IMR-90 (cell line): ENCODE measurements at regions not wholly inside any gene's neighbourhood (a gene's known extent, or its start where the extent isn't known, plus 50 kb on each side); places are given as distances from the start of the nearest gene placed in this dataset.

Experiments used
- ATAC-seq: fragments of 200-7000 bp; cut with Tn5 transposase; 2 replicates; pipeline ENCODE4 v1.9.1; 2020; ENCODE audit warnings: low read depth, mild to moderate bottlenecking, moderate library complexity
- BruUV-seq: library from RNA; stranded (reverse); fragments of 400-500 nt; replicated peaks from 2 replicates; lab custom pipeline; 2021; lab: Mats Ljungman, UMichigan
- CTCF ChIA-PET: fragments of 300-600 bp; formaldehyde crosslinking; extraction: SDS; loops from one replicate; lab custom pipeline; 2021; ENCODE audit warnings: antibody characterized with exemption; lab: Yijun Ruan, JAX
- POLR2A ChIA-PET: fragments of 300-600 bp; sonication (Branson Sonifier 250); formaldehyde crosslinking; loops from one replicate; lab custom pipeline; 2022; ENCODE audit warnings: antibody characterized with exemption; ENCODE audit not compliant: unreplicated experiment; lab: Charles Lee
- DNase-seq: peaks from one replicate; pipeline ENCODE4 v3.0.0; 2013
- H2AFZ ChIP-seq: replicated peaks from 2 replicates; pipeline ENCODE3; 2013; ENCODE audit warnings: low read length, mild to moderate bottlenecking; ENCODE audit not compliant: poor library complexity
- H2AK5ac ChIP-seq: 2 replicates; pipeline ENCODE4 v1.6.1; 2013; ENCODE audit warnings: low read depth, low read length, inconsistent platforms
- H2AK9ac ChIP-seq: replicated peaks from 2 replicates; pipeline ENCODE3; 2013; ENCODE audit warnings: mild to moderate bottlenecking, low read depth, low read length, moderate library complexity; ENCODE audit not compliant: poor library complexity
- H2BK120ac ChIP-seq: 2 replicates; pipeline ENCODE4 v1.6.1; 2013; ENCODE audit warnings: low read depth, low read length, inconsistent platforms
- H2BK15ac ChIP-seq: 3 replicates; pipeline ENCODE4 v1.6.1; 2013; ENCODE audit warnings: low read depth, low read length, inconsistent platforms
- H2BK20ac ChIP-seq: 2 replicates; pipeline ENCODE4 v1.6.1; 2013; ENCODE audit warnings: low read depth, mild to moderate bottlenecking, inconsistent platforms, low read length, moderate library complexity
- H2BK5ac ChIP-seq: 2 replicates; pipeline ENCODE4 v1.6.1; 2013; ENCODE audit warnings: mild to moderate bottlenecking, low read depth, low read length, inconsistent platforms; ENCODE audit not compliant: poor library complexity, severe bottlenecking
- H3K14ac ChIP-seq: replicated peaks from 2 replicates; pipeline ENCODE4 v1.6.1; 2013; ENCODE audit warnings: low read depth, low read length, inconsistent platforms
- H3K18ac ChIP-seq: 2 replicates; pipeline ENCODE4 v1.6.1; 2013; ENCODE audit warnings: low read depth, low read length, control low read depth
- H3K23ac ChIP-seq: 2 replicates; pipeline ENCODE4 v1.6.1; 2013; ENCODE audit warnings: low read depth, low read length, inconsistent platforms
- H3K27ac ChIP-seq: 2 replicates; pipeline ENCODE4 v1.5.1; 2013; ENCODE audit warnings: mild to moderate bottlenecking, control low read depth, low read length; ENCODE audit not compliant: insufficient read depth
- H3K27me3 ChIP-seq: 2 replicates; pipeline ENCODE4 v1.6.1; 2013; ENCODE audit warnings: low read length; ENCODE audit not compliant: control insufficient read depth, insufficient read depth
- H3K36me3 ChIP-seq: 2 replicates; pipeline ENCODE4 v1.6.1; 2013; ENCODE audit warnings: low read length, mixed read lengths; ENCODE audit not compliant: control insufficient read depth, insufficient read depth
- H3K4ac ChIP-seq: 2 replicates; pipeline ENCODE4 v1.6.1; 2013; ENCODE audit warnings: low read depth, low read length, inconsistent platforms
- H3K4me1 ChIP-seq: 2 replicates; pipeline ENCODE4 v1.6.1; 2013; ENCODE audit warnings: low read length, mixed read lengths; ENCODE audit not compliant: control insufficient read depth, insufficient read depth
- H3K4me2 ChIP-seq: 2 replicates; pipeline ENCODE4 v1.6.1; 2013; ENCODE audit warnings: low read depth, mild to moderate bottlenecking, control low read depth, low read length, moderate library complexity
- H3K4me3 ChIP-seq: 2 replicates; pipeline ENCODE4 v1.5.1; 2013; ENCODE audit warnings: low read depth, mild to moderate bottlenecking, control low read depth, low read length, moderate library complexity; ENCODE audit not compliant: insufficient read depth
- H3K56ac ChIP-seq: 2 replicates; pipeline ENCODE4 v1.6.1; 2013; ENCODE audit warnings: low read length, inconsistent platforms; ENCODE audit not compliant: insufficient read depth; ENCODE audit errors: extremely low read depth
- H3K79me1 ChIP-seq, 2 experiments: 2 replicates each; pipeline ENCODE4 v1.6.1; 2013; ENCODE audit warnings: low read length in 2 of 2, inconsistent platforms in 1 of 2, low read depth in 1 of 2
- H3K9ac ChIP-seq: 2 replicates; pipeline ENCODE4 v1.6.1; 2013; ENCODE audit warnings: low read depth, low read length, control low read depth
- H3K9me1 ChIP-seq: 2 replicates; pipeline ENCODE4 v1.6.1; 2013; ENCODE audit warnings: low read length, inconsistent platforms; ENCODE audit not compliant: insufficient read depth
- H3K9me3 ChIP-seq: 2 replicates; pipeline ENCODE4 v1.6.1; 2013; ENCODE audit warnings: low read length; ENCODE audit not compliant: control insufficient read depth, insufficient read depth
- H4K20me1 ChIP-seq: 2 replicates; pipeline ENCODE4 v1.6.1; 2013; ENCODE audit warnings: low read length, inconsistent platforms; ENCODE audit not compliant: insufficient read depth
- H4K5ac ChIP-seq: 2 replicates; pipeline ENCODE4 v1.6.1; 2013; ENCODE audit warnings: mild to moderate bottlenecking, low read depth, low read length, control low read depth
- H4K8ac ChIP-seq, 2 experiments: 2 replicates each; pipeline ENCODE4 v1.6.1; 2013; ENCODE audit warnings: low read depth in 2 of 2, low read length in 2 of 2, control low read depth in 1 of 2, inconsistent platforms in 1 of 2
- H4K91ac ChIP-seq: 2 replicates; pipeline ENCODE4 v1.6.1; 2013; ENCODE audit warnings: low read depth, low read length, inconsistent platforms; ENCODE audit not compliant: insufficient read depth
- BHLHE40 ChIP-seq: fragments of 150-350 bp; IDR thresholded peaks from 2 replicates; pipeline ENCODE4 v1.6.1; 2016; ENCODE audit warnings: mild to moderate bottlenecking, low read depth, low read length
- CEBPB ChIP-seq: IDR thresholded peaks from 2 replicates; pipeline ENCODE4 v1.6.1; 2012; ENCODE audit warnings: low read depth, low read length, improper control_type of control experiment
- FOS ChIP-seq: fragments of 150-350 bp; IDR thresholded peaks from 2 replicates; pipeline ENCODE4 v1.6.1; 2016; ENCODE audit warnings: low read depth, low read length
- MAFK ChIP-seq: IDR thresholded peaks from 2 replicates; pipeline ENCODE4 v1.6.1; 2012; ENCODE audit warnings: low read depth, low read length, improper control_type of control experiment
- MAZ ChIP-seq: IDR thresholded peaks from 2 replicates; pipeline ENCODE4 v1.6.1; 2012; ENCODE audit warnings: low read depth, mild to moderate bottlenecking, low read length, improper control_type of control experiment, moderate library complexity, borderline replicate concordance
- MXI1 ChIP-seq: IDR thresholded peaks from 2 replicates; pipeline ENCODE4 v1.6.1; 2012; ENCODE audit warnings: low read depth, mild to moderate bottlenecking, low read length, moderate library complexity, borderline replicate concordance
- NFE2L2 ChIP-seq: fragments of 150-350 bp; IDR thresholded peaks from 2 replicates; pipeline ENCODE4 v1.6.1; 2016; ENCODE audit warnings: low read depth, mild to moderate bottlenecking, low read length
- POLR2A ChIP-seq: IDR thresholded peaks from 2 replicates; pipeline ENCODE4 v1.6.1; 2012; ENCODE audit warnings: mild to moderate bottlenecking, low read depth, low read length
- RAD21 ChIP-seq: IDR thresholded peaks from 2 replicates; pipeline ENCODE4 v1.6.1; 2012; ENCODE audit warnings: low read length, improper control_type of control experiment
- RFX5 ChIP-seq: IDR thresholded peaks from 2 replicates; pipeline ENCODE4 v1.8.0; 2012; ENCODE audit warnings: low read depth, mild to moderate bottlenecking, low read length, moderate library complexity
- USF2 ChIP-seq: fragments of 150-350 bp; IDR thresholded peaks from 2 replicates; pipeline ENCODE4 v1.6.1; 2017; ENCODE audit warnings: mild to moderate bottlenecking, antibody characterized with exemption, low read length, low read depth
- WGBS, 2 experiments: methylation state at CpG; one replicate each; pipeline versions ENCODE4 v1.1.5 to v1.1.7; 2013; ENCODE audit warnings: missing lambda C conversion rate in 2 of 2; ENCODE audit not compliant: insufficient read length in 1 of 2; ENCODE audit errors: extremely low coverage in 2 of 2; 5-methylcytosine and 5-hydroxymethylcytosine counted together
- dilution Hi-C: fragments of 300-500 bp; cut with HindIII; formaldehyde crosslinking; loops from one replicate; pipeline ENCODE4 v1.14.3; 2018; ENCODE audit warnings: low sequenced_read_pairs; ENCODE audit not compliant: unreplicated experiment
- in situ Hi-C: fragments of 300-500 bp; cut with MboI; formaldehyde crosslinking; loops from 3 replicates; pipeline ENCODE4 v1.14.3; 2019; ENCODE audit warnings: low sequenced_read_pairs, inconsistent platforms, mixed read lengths
- intact Hi-C: fragments of 100-400 bp; cut with micrococcal nuclease; formaldehyde crosslinking; loops from 2 replicates; pipeline ENCODE4 v1.10.0; 2022
- TF ChIP-seq, protein P1 (sequence below): conservative IDR thresholded peaks from 2 replicates; pipeline ENCODE4 v1.5.1; 2012; ENCODE audit warnings: mild to moderate bottlenecking, low read depth, low read length, improper control_type of control experiment

DNA sequence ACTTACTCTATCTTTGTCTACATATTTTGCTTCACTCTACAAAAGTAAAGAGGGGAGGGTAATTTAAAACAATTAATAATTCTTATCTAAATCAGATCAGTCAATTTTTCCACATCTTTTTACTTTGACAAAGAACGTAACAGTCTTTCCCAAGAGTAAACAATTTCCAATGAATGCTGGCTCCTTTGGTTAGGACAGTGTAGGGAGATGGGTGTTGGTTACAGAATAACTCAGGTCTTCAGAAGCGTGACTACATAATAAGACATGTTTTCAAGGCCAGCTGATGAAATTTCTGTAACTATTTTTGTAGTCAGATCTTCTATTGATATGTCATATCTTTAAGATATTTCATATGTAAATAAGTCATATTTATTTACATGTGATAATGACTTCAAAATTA lies 183.0 kb upstream of the CAND1 start:
- BruUV-seq = no TSS peak
- H2BK20ac ChIP-seq = no peak overlapping the region
- ChIA-PET POLR2A (no interaction called here), CTCF (interaction anchor here (0.6 kb wide), 1 partner anchor 51 kb away, joined by 3 read pairs; no protein-coding TSS in a partner anchor)
- in situ Hi-C loops = no loop called here
- H4K91ac ChIP-seq = no peak overlapping the region
- intact Hi-C loops = no loop called here
- no peaks in the 10 kb centered on the region for H3K9me1 ChIP-seq
- TF ChIP-seq CEBPB (no peak), MXI1 (no peak), FOS (no peak), USF2 (no peak), RFX5 (no peak), NFE2L2 (no peak), MAZ (no peak), BHLHE40 (no peak), MAFK (no peak), POLR2A (no peak), RAD21 (no peak)
- TF ChIP-seq, protein P1, sequence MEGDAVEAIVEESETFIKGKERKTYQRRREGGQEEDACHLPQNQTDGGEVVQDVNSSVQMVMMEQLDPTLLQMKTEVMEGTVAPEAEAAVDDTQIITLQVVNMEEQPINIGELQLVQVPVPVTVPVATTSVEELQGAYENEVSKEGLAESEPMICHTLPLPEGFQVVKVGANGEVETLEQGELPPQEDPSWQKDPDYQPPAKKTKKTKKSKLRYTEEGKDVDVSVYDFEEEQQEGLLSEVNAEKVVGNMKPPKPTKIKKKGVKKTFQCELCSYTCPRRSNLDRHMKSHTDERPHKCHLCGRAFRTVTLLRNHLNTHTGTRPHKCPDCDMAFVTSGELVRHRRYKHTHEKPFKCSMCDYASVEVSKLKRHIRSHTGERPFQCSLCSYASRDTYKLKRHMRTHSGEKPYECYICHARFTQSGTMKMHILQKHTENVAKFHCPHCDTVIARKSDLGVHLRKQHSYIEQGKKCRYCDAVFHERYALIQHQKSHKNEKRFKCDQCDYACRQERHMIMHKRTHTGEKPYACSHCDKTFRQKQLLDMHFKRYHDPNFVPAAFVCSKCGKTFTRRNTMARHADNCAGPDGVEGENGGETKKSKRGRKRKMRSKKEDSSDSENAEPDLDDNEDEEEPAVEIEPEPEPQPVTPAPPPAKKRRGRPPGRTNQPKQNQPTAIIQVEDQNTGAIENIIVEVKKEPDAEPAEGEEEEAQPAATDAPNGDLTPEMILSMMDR = no peak
- no peak overlapping the region for H3K4me2 ChIP-seq
- no peaks in the 10 kb centered on the region for H3K4me1 ChIP-seq
- no peak overlapping the region for H3K4ac ChIP-seq
- no CpG with 5 or more reads among the region's 2 CpGs for WGBS, 2 experiments
- H3K4me3 ChIP-seq = no peak overlapping the region
- H3K79me1 ChIP-seq = no peaks in the 10 kb centered on the region
- dilution Hi-C loops = no loop called here
- H2AK9ac ChIP-seq = no peak overlapping the region
- H2AK5ac ChIP-seq = no peak overlapping the region
- no peak overlapping the region for H2BK15ac ChIP-seq
- H3K9ac ChIP-seq = no peak overlapping the region
- no peak overlapping the region for H2BK5ac ChIP-seq
- no peak overlapping the region for H3K56ac ChIP-seq
- H2AFZ ChIP-seq = no peak overlapping the region
- H3K36me3 ChIP-seq = no peaks in the 10 kb centered on the region
- H3K23ac ChIP-seq = no peak overlapping the region
- H2BK120ac ChIP-seq = no peak overlapping the region
- no peaks in the 10 kb centered on the region for H3K9me3 ChIP-seq
- H3K18ac ChIP-seq = no peak overlapping the region
- H3K27me3 ChIP-seq = no peaks in the 10 kb centered on the region
- ATAC-seq (no peak), DNase-seq (no peak)
- H4K8ac ChIP-seq = no peak overlapping the region
- no peak overlapping the region for H3K27ac ChIP-seq
- no peak overlapping the region for H3K14ac ChIP-seq
- no peaks in the 10 kb centered on the region for H4K20me1 ChIP-seq
- no peak overlapping the region for H4K5ac ChIP-seq
